Neural cell (in vitro differentiated cells): ENCODE measurements at regions not wholly inside any gene's neighbourhood (a gene's known extent, or its start where the extent isn't known, plus 50 kb on each side); places are given as distances from the start of the nearest gene placed in this dataset.

Source experiments
- H2AFZ ChIP-seq: fragments of 200-600, 300-800 bp; sonication (generic), shearing (Covaris generic); 2 replicates; pipeline ENCODE4 v1.6.0; 2014; ENCODE audit warnings: low read depth, mild to moderate bottlenecking, antibody characterized with exemption, low read length, moderate library complexity
- H3F3A ChIP-seq: fragments of 200-600 bp; shearing (Covaris generic); 2 replicates; pipeline ENCODE4 v1.6.1; 2016; ENCODE audit warnings: mild to moderate bottlenecking, moderate library complexity, mixed read lengths, antibody characterized with exemption, low read length; ENCODE audit not compliant: insufficient read depth, poor library complexity, severe bottlenecking
- H3K27ac ChIP-seq: fragments of 200-600, 300-800 bp; sonication (generic), shearing (Covaris generic); 2 replicates; pipeline ENCODE4 v1.5.1; 2014; ENCODE audit warnings: mild to moderate bottlenecking, low read length, moderate library complexity
- H3K27me3 ChIP-seq: fragments of 300-800, 200-600 bp; sonication (generic), shearing (Covaris generic); 2 replicates; pipeline ENCODE4 v1.6.0; 2014; ENCODE audit warnings: mild to moderate bottlenecking, low read depth, low read length, moderate library complexity; ENCODE audit not compliant: insufficient read depth
- H3K36me3 ChIP-seq: fragments of 300-800, 200-600 bp; sonication (generic), shearing (Covaris generic); 2 replicates; pipeline ENCODE4 v1.5.1; 2014; ENCODE audit warnings: mild to moderate bottlenecking, antibody characterized with exemption, low read length, moderate library complexity; ENCODE audit not compliant: insufficient read depth
- H3K4me2 ChIP-seq: fragments of 300-800, 200-600 bp; sonication (generic), shearing (Covaris generic); 2 replicates; pipeline ENCODE4 v1.6.0; 2014; ENCODE audit warnings: mild to moderate bottlenecking, low read length
- H3K4me3 ChIP-seq: fragments of 300-800, 200-600 bp; sonication (generic), shearing (Covaris generic); 2 replicates; pipeline ENCODE4 v1.5.1; 2014; ENCODE audit warnings: mild to moderate bottlenecking, low read length, moderate library complexity
- H3K79me2 ChIP-seq: fragments of 200-600 bp; shearing (Covaris generic); replicated peaks from 2 replicates; pipeline ENCODE4 v1.6.0; 2014; ENCODE audit warnings: mild to moderate bottlenecking, low read length, moderate library complexity; ENCODE audit not compliant: insufficient read depth
- H3K9ac ChIP-seq: fragments of 300-800, 200-600 bp; sonication (generic), shearing (Covaris generic); 2 replicates; pipeline ENCODE4 v1.6.1; 2016; ENCODE audit warnings: mild to moderate bottlenecking, low read length, mixed read lengths
- H3K9me2 ChIP-seq: fragments of 200-600 bp; shearing (Covaris generic); 2 replicates; pipeline ENCODE4 v1.6.1; 2016; ENCODE audit warnings: mild to moderate bottlenecking, low read length, mixed read lengths; ENCODE audit not compliant: insufficient read depth
- H3K9me3 ChIP-seq: fragments of 200-600, 300-800 bp; sonication (generic), shearing (Covaris generic); 2 replicates; pipeline ENCODE4 v1.6.1; 2016; ENCODE audit warnings: mild to moderate bottlenecking, mixed run types, low read length, moderate library complexity, mixed read lengths
- H4K20me1 ChIP-seq: fragments of 200-600 bp; shearing (Covaris generic); 2 replicates; pipeline ENCODE4 v1.6.1; 2016; ENCODE audit warnings: mild to moderate bottlenecking, mixed run types; ENCODE audit not compliant: insufficient read depth
- CTCF ChIP-seq: fragments of 450-650 bp; IDR thresholded peaks from 2 replicates; pipeline ENCODE4 v1.5.1; 2014; ENCODE audit warnings: antibody characterized with exemption, mild to moderate bottlenecking, moderate library complexity; ENCODE audit not compliant: poor library complexity, severe bottlenecking
- EP300 ChIP-seq: fragments of 450-650 bp; conservative IDR thresholded peaks from 2 replicates; pipeline ENCODE4 v1.6.1; 2014; ENCODE audit warnings: antibody characterized with exemption, mild to moderate bottlenecking, moderate library complexity; ENCODE audit not compliant: poor library complexity, severe bottlenecking
- EZH2 ChIP-seq: fragments of 200-600, 300-800 bp; shearing (Covaris generic), sonication (generic); IDR thresholded peaks from 2 replicates; pipeline ENCODE4 v1.6.1; 2014; ENCODE audit warnings: antibody characterized with exemption, low read length, borderline replicate concordance, mild to moderate bottlenecking; ENCODE audit not compliant: insufficient read depth, poor library complexity, severe bottlenecking
- MXI1 ChIP-seq: fragments of 450-650 bp; conservative IDR thresholded peaks from 2 replicates; pipeline ENCODE4 v1.6.1; 2014; ENCODE audit warnings: antibody characterized with exemption, mild to moderate bottlenecking; ENCODE audit not compliant: poor library complexity, severe bottlenecking
- POLR2AphosphoS5 ChIP-seq: IDR thresholded peaks from 2 replicates; pipeline ENCODE4 v1.6.1; 2012
- RAD21 ChIP-seq: fragments of 450-650 bp; conservative IDR thresholded peaks from 2 replicates; pipeline ENCODE4 v1.6.1; 2014; ENCODE audit warnings: antibody characterized with exemption, mild to moderate bottlenecking, moderate library complexity
- REST ChIP-seq: IDR thresholded peaks from 2 replicates; pipeline ENCODE4 v1.6.1; 2012; ENCODE audit warnings: borderline replicate concordance
- SMC3 ChIP-seq: fragments of 450-650 bp; conservative IDR thresholded peaks from 2 replicates; pipeline ENCODE4 v1.6.1; 2014; ENCODE audit warnings: antibody characterized with exemption, mild to moderate bottlenecking, moderate library complexity; ENCODE audit not compliant: poor library complexity
- TAF1 ChIP-seq: IDR thresholded peaks from 2 replicates; pipeline ENCODE4 v1.6.1; 2012; ENCODE audit warnings: low read depth

- H3K27ac ChIP-seq, result no peak overlapping the region
- H4K20me1 ChIP-seq, result no peaks in the 10 kb centered on the region
- H3K9me3 ChIP-seq, result no peaks in the 10 kb centered on the region
- H3K79me2 ChIP-seq, result no peaks in the 10 kb centered on the region
- H3K9ac ChIP-seq, result no peak overlapping the region
- H3K27me3 ChIP-seq, result no peaks in the 10 kb centered on the region
- H3K4me2 ChIP-seq, result no peak overlapping the region
- H3K9me2 ChIP-seq, result no peaks in the 10 kb centered on the region
- no peaks in the 10 kb centered on the region for H3F3A ChIP-seq
- H3K4me3 ChIP-seq, result no peak overlapping the region
- no peaks in the 10 kb centered on the region for H3K36me3 ChIP-seq
- no peak overlapping the region for H2AFZ ChIP-seq
- no peak for TF ChIP-seq EZH2
- no peak for TF ChIP-seq REST
- no peak for TF ChIP-seq EP300
- no peak for TF ChIP-seq MXI1
- no peak for TF ChIP-seq SMC3
- TF ChIP-seq CTCF, result no peak
Measured at GRCh38 chr4:135164601-135165000, 963.0 kb upstream of the PABPC4L start.

- Histone ChIP-seq H3K27ac (no peak overlapping the region), H2AFZ (no peak overlapping the region), H3F3A (no peaks in the 10 kb centered on the region), H3K9me2 (no peaks in the 10 kb centered on the region), H3K79me2 (no peaks in the 10 kb centered on the region), H3K4me3 (no peak overlapping the region), H3K9me3 (no peaks in the 10 kb centered on the region), H4K20me1 (no peaks in the 10 kb centered on the region), H3K27me3 (no peaks in the 10 kb centered on the region), H3K9ac (no peak overlapping the region), H3K36me3 (no peaks in the 10 kb centered on the region), H3K4me2 (no peak overlapping the region)
- TF ChIP-seq EZH2 (no peak), POLR2AphosphoS5 (no peak), RAD21 (no peak), MXI1 (no peak), SMC3 (no peak), EP300 (no peak), REST (no peak), CTCF (no peak), TAF1 (no peak)
Measured at GRCh38 chr4:135144498-135144897, 942.9 kb upstream of the PABPC4L start.
